ENCODE measurements at regions not wholly inside any gene's neighbourhood (a gene's known extent, or its start where the extent isn't known, plus 50 kb on each side); places are given as distances from the start of the nearest gene placed in this dataset.

GRCh38 chr6:95804847-95805541 is 210.8 kb upstream of the FUT9 start:
- Mint-ChIP-seq H3K27me3 (peaks cover 0 to 1% of the 10 kb centered on the region in 2 donors), H3K27ac (no peak overlapping the region), H3K36me3 (no peaks in the 10 kb centered on the region), H3K9me3 (no peaks in the 10 kb centered on the region), H3K4me1 (no peaks in the 10 kb centered on the region), H3K4me3 (no peak overlapping the region)
- no peaks in the 10 kb centered on the region for H3K36me3 ChIP-seq (ENCODE audit: insufficient read depth, low read length)
- DNase-seq, result no peak
- H3K4me3 ChIP-seq (ENCODE audit: low read length), result no peak overlapping the region
- no peaks in the 10 kb centered on the region for H3K9me3 ChIP-seq (ENCODE audit: low read length)
- H3K4me1 ChIP-seq (ENCODE audit: insufficient read depth, low read length), result no peaks in the 10 kb centered on the region
- CTCF ChIA-PET, result no interaction called here
- no peaks in the 10 kb centered on the region for H3K27me3 ChIP-seq (ENCODE audit: insufficient read depth, low read length, poor library complexity, severe bottlenecking)
- no peak overlapping the region for H3K27ac ChIP-seq (ENCODE audit: low read depth, low read length)
- POLR2A ChIA-PET, result no interaction called here

DNA sequence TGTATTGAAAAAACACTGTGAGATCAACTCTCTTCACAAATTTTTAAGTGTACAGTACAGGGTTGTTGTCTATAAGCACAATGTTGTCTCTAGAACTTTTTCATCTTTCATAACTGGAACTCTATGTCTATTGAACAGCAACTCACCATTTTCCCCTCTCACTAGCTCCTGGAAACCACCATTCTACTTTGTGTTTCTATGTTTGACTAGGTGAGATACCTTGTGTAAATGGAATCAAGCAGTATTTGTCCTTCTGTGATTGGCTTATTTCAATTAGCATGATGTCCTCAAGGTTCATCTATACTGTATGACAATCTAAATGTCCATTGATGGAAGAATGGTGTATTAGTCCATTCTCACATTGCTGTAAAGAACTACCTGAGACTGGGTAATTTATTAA is 210.1 kb upstream of the FUT9 start:
- Histone ChIP-seq H3K4me3 (ENCODE audit: low read length) (no peak overlapping the region), H3K36me3 (ENCODE audit: insufficient read depth, low read length) (no peaks in the 10 kb centered on the region), H3K4me1 (ENCODE audit: insufficient read depth, low read length) (no peaks in the 10 kb centered on the region), H3K27me3 (ENCODE audit: insufficient read depth, low read length, poor library complexity, severe bottlenecking) (no peaks in the 10 kb centered on the region), H3K27ac (ENCODE audit: low read depth, low read length) (no peak overlapping the region), H3K9me3 (ENCODE audit: low read length) (no peaks in the 10 kb centered on the region)
- no peaks in the 10 kb centered on the region for H3K9me3 Mint-ChIP-seq
- ChIA-PET CTCF (no interaction called here), POLR2A (no interaction called here)
- no peak overlapping the region for H3K4me3 Mint-ChIP-seq
- H3K4me1 Mint-ChIP-seq, result no peaks in the 10 kb centered on the region
- H3K27ac Mint-ChIP-seq, result no peak overlapping the region
- H3K27me3 Mint-ChIP-seq, result peaks cover 0 to 1% of the 10 kb centered on the region in 2 donors
- DNase-seq, result no peak
- no peaks in the 10 kb centered on the region for H3K36me3 Mint-ChIP-seq

DNA sequence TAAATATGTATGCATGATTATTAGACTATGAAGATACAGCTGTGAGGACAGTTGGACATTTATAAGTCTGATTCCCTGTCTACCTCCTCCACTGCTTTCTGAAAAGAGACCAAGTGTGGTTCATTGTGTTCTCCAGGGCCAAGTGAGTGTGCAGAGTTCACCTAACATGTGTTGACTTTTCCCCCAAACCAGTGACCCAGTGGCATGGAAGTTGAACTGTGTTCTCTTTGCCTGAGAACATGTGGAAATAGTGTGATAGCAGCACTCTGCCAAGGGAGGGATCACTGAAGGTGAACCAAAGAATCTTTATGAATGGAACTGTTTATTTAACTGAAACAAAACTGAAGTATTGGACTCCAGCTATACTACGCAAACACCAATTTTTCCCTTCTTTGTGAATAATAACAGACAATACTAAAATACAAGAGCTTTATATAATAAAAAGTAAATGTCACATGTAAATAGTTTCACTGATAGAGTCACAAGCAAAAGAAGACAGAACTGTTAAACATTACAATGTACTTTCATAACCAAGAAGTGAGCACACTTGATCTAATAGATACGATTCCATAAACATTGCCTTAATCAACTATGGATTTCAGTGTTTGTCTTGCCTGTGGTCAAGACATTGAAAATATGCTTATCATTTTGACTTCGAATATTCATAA is 200.3 kb upstream of the FUT9 start:
- H3K27me3 Mint-ChIP-seq, result peaks cover 0 to 2% of the 10 kb centered on the region in 2 donors
- DNase-seq, result no peak
- H3K4me1 Mint-ChIP-seq, result no peaks in the 10 kb centered on the region
- no peak overlapping the region for H3K4me3 Mint-ChIP-seq
- no peak overlapping the region for H3K4me3 ChIP-seq (ENCODE audit: low read length)
- H3K27me3 ChIP-seq (ENCODE audit: insufficient read depth, low read length, poor library complexity, severe bottlenecking), result no peaks in the 10 kb centered on the region
- H3K27ac Mint-ChIP-seq, result no peak overlapping the region
- ChIA-PET POLR2A (no interaction called here), CTCF (no interaction called here)
- no peaks in the 10 kb centered on the region for H3K9me3 ChIP-seq (ENCODE audit: low read length)
- H3K27ac ChIP-seq (ENCODE audit: low read depth, low read length), result no peak overlapping the region
- H3K4me1 ChIP-seq (ENCODE audit: insufficient read depth, low read length), result no peaks in the 10 kb centered on the region
- no peaks in the 10 kb centered on the region for H3K36me3 ChIP-seq (ENCODE audit: insufficient read depth, low read length)
- no peaks in the 10 kb centered on the region for H3K36me3 Mint-ChIP-seq
- no peaks in the 10 kb centered on the region for H3K9me3 Mint-ChIP-seq

DNA sequence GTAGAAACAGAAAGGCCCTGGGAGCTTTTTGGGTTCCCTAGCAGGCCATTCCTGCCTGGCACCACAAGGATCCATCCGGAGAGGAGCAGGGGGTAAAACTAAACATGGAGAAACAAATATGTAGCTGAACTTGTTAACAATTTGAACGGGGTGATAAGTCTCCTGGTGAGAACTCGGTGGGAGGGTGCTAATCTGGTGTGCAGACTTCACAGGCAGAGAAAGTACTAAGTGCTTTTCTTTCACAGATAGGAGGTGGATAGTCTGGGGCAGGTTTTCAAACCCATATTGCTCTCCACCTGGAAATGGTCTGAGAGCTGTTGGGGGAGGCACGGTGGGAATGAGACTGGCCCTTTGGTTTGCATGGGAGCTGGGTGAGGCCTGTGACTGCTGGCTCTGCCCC is 196.3 kb upstream of the FUT9 start:
- Histone ChIP-seq H3K4me3 (ENCODE audit: low read length) (no peak overlapping the region), H3K36me3 (ENCODE audit: insufficient read depth, low read length) (no peaks in the 10 kb centered on the region), H3K27ac (ENCODE audit: low read depth, low read length) (no peak overlapping the region), H3K27me3 (ENCODE audit: insufficient read depth, low read length, poor library complexity, severe bottlenecking) (no peaks in the 10 kb centered on the region), H3K9me3 (ENCODE audit: low read length) (no peaks in the 10 kb centered on the region), H3K4me1 (ENCODE audit: insufficient read depth, low read length) (no peaks in the 10 kb centered on the region)
- Mint-ChIP-seq H3K36me3 (no peaks in the 10 kb centered on the region), H3K27ac (no peak overlapping the region), H3K4me3 (no peak overlapping the region), H3K9me3 (peaks cover 0 to 4% (median 0%) of the 10 kb centered on the region in 5 donors), H3K4me1 (no peaks in the 10 kb centered on the region), H3K27me3 (peaks cover 0 to 2% of the 10 kb centered on the region in 2 donors)
- DNase-seq, result no peak
- POLR2A ChIA-PET, result no interaction called here
- CTCF ChIA-PET, result no interaction called here

GRCh38 chr6:95819939-95820338 is 195.8 kb upstream of the FUT9 start:
- no peaks in the 10 kb centered on the region for H3K4me1 ChIP-seq (ENCODE audit: insufficient read depth, low read length)
- no peaks in the 10 kb centered on the region for H3K9me3 ChIP-seq (ENCODE audit: low read length)
- H3K4me3 Mint-ChIP-seq, result no peak overlapping the region
- H3K4me1 Mint-ChIP-seq, result no peaks in the 10 kb centered on the region
- DNase-seq, result no peak
- no peaks in the 10 kb centered on the region for H3K27me3 ChIP-seq (ENCODE audit: insufficient read depth, low read length, poor library complexity, severe bottlenecking)
- ChIA-PET CTCF (no interaction called here), POLR2A (no interaction called here)
- H3K27ac ChIP-seq (ENCODE audit: low read depth, low read length), result no peak overlapping the region
- no peak overlapping the region for H3K27ac Mint-ChIP-seq
- no peaks in the 10 kb centered on the region for H3K36me3 Mint-ChIP-seq
- H3K27me3 Mint-ChIP-seq, result peaks cover 0 to 2% of the 10 kb centered on the region in 2 donors
- H3K4me3 ChIP-seq (ENCODE audit: low read length), result no peak overlapping the region
- H3K36me3 ChIP-seq (ENCODE audit: insufficient read depth, low read length), result no peaks in the 10 kb centered on the region
- H3K9me3 Mint-ChIP-seq, result peaks cover 0 to 4% (median 0%) of the 10 kb centered on the region in 5 donors

- no peak overlapping the region for H3K27ac ChIP-seq (ENCODE audit: low read depth, low read length)
- H3K9me3 ChIP-seq (ENCODE audit: low read length), result no peaks in the 10 kb centered on the region
- H3K4me1 Mint-ChIP-seq, result no peaks in the 10 kb centered on the region
- no peaks in the 10 kb centered on the region for H3K4me1 ChIP-seq (ENCODE audit: insufficient read depth, low read length)
- H3K36me3 Mint-ChIP-seq, result no peaks in the 10 kb centered on the region
- CTCF ChIA-PET, result no interaction called here
- no peak overlapping the region for H3K4me3 Mint-ChIP-seq
- POLR2A ChIA-PET, result no interaction called here
- H3K27me3 Mint-ChIP-seq, result no peaks in the 10 kb centered on the region
- peaks cover 0 to 3% (median 0%) of the 10 kb centered on the region in 5 donors for H3K9me3 Mint-ChIP-seq
- DNase-seq, result no peak
- H3K4me3 ChIP-seq (ENCODE audit: low read length), result no peak overlapping the region
- no peak overlapping the region for H3K27ac Mint-ChIP-seq
- H3K36me3 ChIP-seq (ENCODE audit: insufficient read depth, low read length), result no peaks in the 10 kb centered on the region
- no peaks in the 10 kb centered on the region for H3K27me3 ChIP-seq (ENCODE audit: insufficient read depth, low read length, poor library complexity, severe bottlenecking)
These were observed 184.8 kb upstream of the FUT9 start for GRCh38 chr6:95830859-95831557.

GRCh38 chr6:95837890-95838289 is 177.9 kb upstream of the FUT9 start:
- Histone ChIP-seq H3K4me3 (ENCODE audit: low read length) (no peak overlapping the region), H3K4me1 (ENCODE audit: insufficient read depth, low read length) (no peaks in the 10 kb centered on the region), H3K9me3 (ENCODE audit: low read length) (no peaks in the 10 kb centered on the region), H3K27me3 (ENCODE audit: insufficient read depth, low read length, poor library complexity, severe bottlenecking) (no peaks in the 10 kb centered on the region), H3K36me3 (ENCODE audit: insufficient read depth, low read length) (no peaks in the 10 kb centered on the region), H3K27ac (ENCODE audit: low read depth, low read length) (no peak overlapping the region)
- ChIA-PET POLR2A (no interaction called here), CTCF (no interaction called here)
- Mint-ChIP-seq H3K27ac (no peak overlapping the region), H3K4me3 (no peak overlapping the region), H3K36me3 (no peaks in the 10 kb centered on the region), H3K4me1 (no peaks in the 10 kb centered on the region), H3K27me3 (no peaks in the 10 kb centered on the region), H3K9me3 (peaks cover 0 to 2% (median 0%) of the 10 kb centered on the region in 5 donors)
- no peak for DNase-seq

DNA sequence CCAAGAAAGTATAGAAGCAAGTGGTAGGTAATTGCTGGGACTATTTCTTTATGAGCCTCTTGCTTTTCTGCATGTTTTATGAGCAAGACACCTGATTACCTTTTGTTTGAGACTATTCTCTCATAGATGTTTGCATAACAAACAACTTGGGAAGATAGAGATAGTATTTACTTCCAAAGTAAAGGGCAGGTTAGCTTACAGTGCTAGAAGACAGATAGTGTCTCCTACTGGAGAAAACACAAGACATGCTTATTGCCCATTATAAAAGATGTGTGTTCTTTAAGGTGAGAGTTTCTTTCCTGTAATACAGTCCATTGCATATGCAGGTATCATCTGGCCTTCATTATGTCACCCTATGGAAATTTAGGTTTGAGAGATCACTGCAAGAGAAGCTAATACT is 174.2 kb upstream of the FUT9 start:
- no peak for DNase-seq
- Mint-ChIP-seq H3K36me3 (no peaks in the 10 kb centered on the region), H3K27ac (no peak overlapping the region), H3K27me3 (no peaks in the 10 kb centered on the region), H3K9me3 (peaks cover 0 to 2% (median 0%) of the 10 kb centered on the region in 5 donors), H3K4me3 (no peak overlapping the region), H3K4me1 (no peaks in the 10 kb centered on the region)
- no peaks in the 10 kb centered on the region for H3K4me1 ChIP-seq (ENCODE audit: insufficient read depth, low read length)
- H3K27me3 ChIP-seq (ENCODE audit: insufficient read depth, low read length, poor library complexity, severe bottlenecking), result no peaks in the 10 kb centered on the region
- no peak overlapping the region for H3K27ac ChIP-seq (ENCODE audit: low read depth, low read length)
- ChIA-PET POLR2A (no interaction called here), CTCF (no interaction called here)
- no peaks in the 10 kb centered on the region for H3K36me3 ChIP-seq (ENCODE audit: insufficient read depth, low read length)
- H3K9me3 ChIP-seq (ENCODE audit: low read length), result no peaks in the 10 kb centered on the region
- no peak overlapping the region for H3K4me3 ChIP-seq (ENCODE audit: low read length)

All from CD8-positive, alpha-beta memory T cell (primary cell).